Ectodermal cell (in vitro differentiated cells): ENCODE measurements at regions not wholly inside any gene's neighbourhood (a gene's known extent, or its start where the extent isn't known, plus 50 kb on each side); places are given as distances from the start of the nearest gene placed in this dataset.

Source experiments
- H3K27ac ChIP-seq: 2 replicates; pipeline ENCODE4 v1.7.0; 2013; ENCODE audit warnings: mild to moderate bottlenecking, low read depth, low read length; ENCODE audit not compliant: insufficient read depth, poor library complexity, severe bottlenecking
- H3K27me3 ChIP-seq: 2 replicates; pipeline ENCODE4 v1.7.0; 2013; ENCODE audit warnings: mild to moderate bottlenecking, low read length; ENCODE audit not compliant: insufficient read depth, control insufficient read depth, poor library complexity, severe bottlenecking
- H3K36me3 ChIP-seq: one replicate; pipeline ENCODE4 v1.7.0; 2013; ENCODE audit warnings: low read length; ENCODE audit not compliant: control insufficient read depth, insufficient read depth
- H3K4me1 ChIP-seq: one replicate; pipeline ENCODE4 v1.7.0; 2013; ENCODE audit warnings: low read length; ENCODE audit not compliant: control insufficient read depth, insufficient read depth
- H3K4me3 ChIP-seq: 2 replicates; pipeline ENCODE4 v1.7.0; 2013; ENCODE audit warnings: low read depth, low read length, control low read depth; ENCODE audit not compliant: insufficient read depth
- H3K9me3 ChIP-seq: 2 replicates; pipeline ENCODE4 v1.7.0; 2013; ENCODE audit warnings: mild to moderate bottlenecking, low read length, moderate library complexity; ENCODE audit not compliant: control insufficient read depth
- WGBS, 2 experiments: methylation state at CpG; one replicate each; pipeline ENCODE4 v1.1.7; 2013; ENCODE audit warnings: missing lambda C conversion rate in 2 of 2; 5-methylcytosine and 5-hydroxymethylcytosine counted together

GRCh38 chr4:3648195-3648594 is 116.0 kb upstream of the LRPAP1 start:
- H3K4me1 ChIP-seq, result no peaks in the 10 kb centered on the region
- 89 to 93% methylated on average over 16 of the region's 16 CpGs for WGBS, 2 experiments
- no peaks in the 10 kb centered on the region for H3K27me3 ChIP-seq

GRCh38 chr4:3647421-3647820 is 115.2 kb upstream of the LRPAP1 start:
- H3K9me3 ChIP-seq, result no peaks in the 10 kb centered on the region
- H3K27me3 ChIP-seq, result no peaks in the 10 kb centered on the region
- H3K27ac ChIP-seq, result no peak overlapping the region
- 95 to 96% methylated on average over 12 of the region's 12 CpGs for WGBS, 2 experiments
- no peak overlapping the region for H3K4me3 ChIP-seq
- H3K4me1 ChIP-seq, result no peaks in the 10 kb centered on the region
- no peaks in the 10 kb centered on the region for H3K36me3 ChIP-seq

More at GRCh38 chr4:3648195-3648594, 116.0 kb upstream of the LRPAP1 start:
- Histone ChIP-seq H3K4me3 (no peak overlapping the region), H3K27ac (no peak overlapping the region), H3K9me3 (no peaks in the 10 kb centered on the region), H3K36me3 (no peaks in the 10 kb centered on the region)

- Histone ChIP-seq H3K27me3 (no peaks in the 10 kb centered on the region), H3K27ac (no peak overlapping the region), H3K4me1 (no peaks in the 10 kb centered on the region), H3K4me3 (no peak overlapping the region), H3K9me3 (no peaks in the 10 kb centered on the region), H3K36me3 (no peaks in the 10 kb centered on the region)
- WGBS, 2 experiments, result 88 to 90% methylated on average over 28 of the region's 28 CpGs
These were observed 113.8 kb upstream of the LRPAP1 start for GRCh38 chr4:3645711-3646679.

GRCh38 chr4:3644849-3645627 is 112.8 kb upstream of the LRPAP1 start:
- Histone ChIP-seq H3K4me3 (no peak overlapping the region), H3K4me1 (no peaks in the 10 kb centered on the region), H3K36me3 (no peaks in the 10 kb centered on the region), H3K27me3 (no peaks in the 10 kb centered on the region), H3K27ac (no peak overlapping the region), H3K9me3 (no peaks in the 10 kb centered on the region)
- WGBS, 2 experiments, result 87 to 89% methylated on average over 33 of the region's 33 CpGs

GRCh38 chr4:3643518-3644433 is 111.6 kb upstream of the LRPAP1 start:
- no peak overlapping the region for H3K27ac ChIP-seq
- WGBS, 2 experiments, result 93 to 95% methylated on average over 26 of the region's 26 CpGs
- H3K27me3 ChIP-seq, result no peaks in the 10 kb centered on the region
- H3K9me3 ChIP-seq, result no peaks in the 10 kb centered on the region
- no peak overlapping the region for H3K4me3 ChIP-seq
- no peaks in the 10 kb centered on the region for H3K4me1 ChIP-seq
- no peaks in the 10 kb centered on the region for H3K36me3 ChIP-seq

GRCh38 chr4:3642806-3643517 is 110.7 kb upstream of the LRPAP1 start:
- no peaks in the 10 kb centered on the region for H3K9me3 ChIP-seq
- no peaks in the 10 kb centered on the region for H3K27me3 ChIP-seq
- H3K27ac ChIP-seq, result no peak overlapping the region
- H3K36me3 ChIP-seq, result no peaks in the 10 kb centered on the region
- H3K4me1 ChIP-seq, result no peaks in the 10 kb centered on the region
- WGBS, 2 experiments, result 80 to 84% methylated on average over 13 of the region's 13 CpGs
- H3K4me3 ChIP-seq, result no peak overlapping the region

- Histone ChIP-seq H3K36me3 (no peaks in the 10 kb centered on the region), H3K9me3 (no peaks in the 10 kb centered on the region), H3K4me3 (no peak overlapping the region), H3K27ac (no peak overlapping the region), H3K27me3 (no peaks in the 10 kb centered on the region), H3K4me1 (no peaks in the 10 kb centered on the region)
- WGBS, 2 experiments, result 96% methylated on average over 66 of the region's 66 CpGs
These were observed 109.9 kb upstream of the LRPAP1 start for GRCh38 chr4:3642056-3642630.

- WGBS, 2 experiments, result 91 to 92% methylated on average over 12 of the region's 12 CpGs
- H3K4me3 ChIP-seq, result no peak overlapping the region
- no peaks in the 10 kb centered on the region for H3K4me1 ChIP-seq
- H3K27me3 ChIP-seq, result no peaks in the 10 kb centered on the region
- H3K9me3 ChIP-seq, result no peaks in the 10 kb centered on the region
- H3K36me3 ChIP-seq, result no peaks in the 10 kb centered on the region
- no peak overlapping the region for H3K27ac ChIP-seq
These were observed 109.3 kb upstream of the LRPAP1 start for GRCh38 chr4:3641501-3641900.

GRCh38 chr4:3640587-3640962 is 108.4 kb upstream of the LRPAP1 start:
- Histone ChIP-seq H3K4me3 (no peak overlapping the region), H3K36me3 (no peaks in the 10 kb centered on the region), H3K27me3 (no peaks in the 10 kb centered on the region), H3K9me3 (no peaks in the 10 kb centered on the region), H3K4me1 (no peaks in the 10 kb centered on the region), H3K27ac (no peak overlapping the region)
- WGBS, 2 experiments, result 73 to 75% methylated on average over 15 of the region's 15 CpGs
